Endothelial cell of umbilical vein (primary cell): ENCODE measurements at regions not wholly inside any gene's neighbourhood (a gene's known extent, or its start where the extent isn't known, plus 50 kb on each side); places are given as distances from the start of the nearest gene placed in this dataset.

Source experiments
- BruUV-seq: library from RNA; stranded (reverse); fragments of 400-500 nt; replicated peaks from 2 replicates; lab custom pipeline; 2021; lab: Mats Ljungman, UMichigan
- CTCF ChIA-PET: fragments of 300-600, 350-600 bp; sonication (Branson Sonifier 250); formaldehyde crosslinking; loops from one replicate; lab custom pipeline; 2021; ENCODE audit warnings: antibody characterized with exemption, inconsistent platforms; lab: Charles Lee
- POLR2A ChIA-PET: fragments of 300-600, 350-600 bp; sonication (Branson Sonifier 250); formaldehyde crosslinking; loops from one replicate; lab custom pipeline; 2021; ENCODE audit warnings: antibody characterized with exemption, inconsistent platforms; lab: Charles Lee
- DNase-seq: peaks from one replicate; pipeline ENCODE4 v3.0.0-alpha.2; 2011; ENCODE audit warnings: low read depth, low spot score
- FAIRE-seq: peaks from 2 replicates; lab custom pipeline; 2011; peaks lifted over from hg19 to GRCh38; lab: Jason Lieb, UNC
- H2AFZ ChIP-seq: 2 replicates; pipeline ENCODE4 v1.6.0; 2012; ENCODE audit warnings: low read depth, low read length, control low read depth, inconsistent platforms
- H3K27ac ChIP-seq: 2 replicates; pipeline ENCODE4 v1.5.1; 2011; ENCODE audit warnings: low read depth, mild to moderate bottlenecking, control low read depth, low read length, moderate library complexity; ENCODE audit not compliant: insufficient read depth
- H3K27me3 ChIP-seq, 2 experiments: 2 replicates each; pipeline versions ENCODE4 v1.6.0 to v1.6.1; 2011; ENCODE audit warnings: low read length in 2 of 2, mixed read lengths in 1 of 2; ENCODE audit not compliant: control insufficient read depth in 2 of 2, insufficient read depth in 2 of 2
- H3K36me3 ChIP-seq, 2 experiments: 2 replicates in 1 of 2; 3 replicates in 1 of 2; pipeline ENCODE4 v1.5.1; 2011; ENCODE audit warnings: low read length in 2 of 2, mild to moderate bottlenecking in 1 of 2, moderate library complexity in 1 of 2; ENCODE audit not compliant: control insufficient read depth in 2 of 2, insufficient read depth in 2 of 2; ENCODE audit errors: extremely low read depth in 1 of 2
- H3K4me1 ChIP-seq: 3 replicates; pipeline ENCODE4 v1.5.1; 2011; ENCODE audit warnings: mild to moderate bottlenecking, low read length; ENCODE audit not compliant: control insufficient read depth, insufficient read depth; ENCODE audit errors: extremely low read depth
- H3K4me2 ChIP-seq: 2 replicates; pipeline ENCODE4 v1.6.1; 2011; ENCODE audit warnings: low read length, control low read depth, mixed read lengths; ENCODE audit not compliant: insufficient read depth
- H3K4me3 ChIP-seq, 3 experiments: fragments of 200-600 bp in 1 of 3; sonication (generic), shearing (Covaris generic) in 1 of 3; replicated peaks in 1 of 3; 2 replicates each; pipeline ENCODE4 v1.5.1; 2011 to 2016; ENCODE audit warnings: control low read depth in 3 of 3, low read length in 3 of 3, mild to moderate bottlenecking in 2 of 3, inconsistent platforms in 1 of 3, low read depth in 1 of 3, moderate library complexity in 1 of 3; ENCODE audit not compliant: insufficient read depth in 1 of 3
- H3K79me2 ChIP-seq: 2 replicates; pipeline ENCODE4 v1.6.0; 2012; ENCODE audit warnings: low read length, inconsistent platforms; ENCODE audit not compliant: control insufficient read depth, insufficient read depth
- H3K9ac ChIP-seq: replicated peaks from 2 replicates; pipeline ENCODE3; 2011; ENCODE audit warnings: low read length, control low read depth; ENCODE audit not compliant: insufficient read depth; ENCODE audit errors: extremely low read depth
- H3K9me1 ChIP-seq: replicated peaks from 3 replicates; pipeline ENCODE4 v1.6.0; 2011; ENCODE audit warnings: mild to moderate bottlenecking, low read length; ENCODE audit not compliant: control insufficient read depth, insufficient read depth; ENCODE audit errors: extremely low read depth
- H3K9me3 ChIP-seq: replicated peaks from 2 replicates; pipeline ENCODE4 v1.5.1; 2012; ENCODE audit warnings: low read length, inconsistent platforms; ENCODE audit not compliant: control insufficient read depth, insufficient read depth
- H4K20me1 ChIP-seq: replicated peaks from 2 replicates; pipeline ENCODE3; 2011; ENCODE audit warnings: mild to moderate bottlenecking, low read length; ENCODE audit not compliant: control insufficient read depth, insufficient read depth; ENCODE audit errors: extremely low read depth
- EZH2 ChIP-seq: IDR thresholded peaks from 2 replicates; pipeline ENCODE4 v1.6.1; 2012; ENCODE audit warnings: borderline replicate concordance, low read depth, mild to moderate bottlenecking, moderate library complexity, low read length, inconsistent platforms; ENCODE audit not compliant: severe bottlenecking
- FOS ChIP-seq: IDR thresholded peaks from 2 replicates; pipeline ENCODE4 v1.6.1; 2011; ENCODE audit warnings: mild to moderate bottlenecking, low read length, moderate library complexity, borderline replicate concordance; ENCODE audit not compliant: insufficient read depth
- GATA2 ChIP-seq: IDR thresholded peaks from 2 replicates; pipeline ENCODE4 v1.7.0; 2011; ENCODE audit warnings: low read depth, mild to moderate bottlenecking, moderate library complexity, mixed read lengths, low read length; ENCODE audit not compliant: insufficient read length, insufficient read depth
- JUN ChIP-seq: IDR thresholded peaks from 2 replicates; pipeline ENCODE4 v1.6.1; 2011; ENCODE audit warnings: borderline replicate concordance, low read depth; ENCODE audit not compliant: insufficient read length, insufficient read depth
- MYC ChIP-seq: IDR thresholded peaks from one replicate; pipeline ENCODE4 v1.6.1; 2011; ENCODE audit warnings: mild to moderate bottlenecking, low read depth, low read length
- POLR2A ChIP-seq: IDR thresholded peaks from 2 replicates; pipeline ENCODE4 v1.6.1; 2012; ENCODE audit warnings: low read depth, mild to moderate bottlenecking, control low read depth, low read length
- POLR2AphosphoS5 ChIP-seq: IDR thresholded peaks from 2 replicates; pipeline ENCODE4 v1.6.1; 2012; ENCODE audit warnings: low read depth, mild to moderate bottlenecking, control low read depth, low read length, moderate library complexity; ENCODE audit not compliant: insufficient read depth
- dilution Hi-C: fragments of 300-500 bp; cut with MboI; formaldehyde crosslinking; loops from one replicate; pipeline ENCODE4 v1.15.0; 2019; ENCODE audit warnings: low sequenced_read_pairs; ENCODE audit not compliant: extremely low pct_ligation_motif_present
- intact Hi-C: fragments of 100-400 bp; cut with micrococcal nuclease; formaldehyde crosslinking; loops from one replicate; pipeline ENCODE4 v1.10.0; 2022
- TF ChIP-seq, protein P1 (sequence below), 2 donors: IDR thresholded peaks; 1 replicate in 1 of 2; 2 replicates in 1 of 2; pipeline ENCODE4 v1.5.1; 2011; ENCODE audit warnings: low read length in 2 of 2, mild to moderate bottlenecking in 2 of 2, moderate library complexity in 2 of 2, control low read depth in 1 of 2, inconsistent platforms in 1 of 2, low read depth in 1 of 2; ENCODE audit not compliant: insufficient read depth in 1 of 2; ENCODE audit errors: extremely low read depth in 1 of 2

DNA sequence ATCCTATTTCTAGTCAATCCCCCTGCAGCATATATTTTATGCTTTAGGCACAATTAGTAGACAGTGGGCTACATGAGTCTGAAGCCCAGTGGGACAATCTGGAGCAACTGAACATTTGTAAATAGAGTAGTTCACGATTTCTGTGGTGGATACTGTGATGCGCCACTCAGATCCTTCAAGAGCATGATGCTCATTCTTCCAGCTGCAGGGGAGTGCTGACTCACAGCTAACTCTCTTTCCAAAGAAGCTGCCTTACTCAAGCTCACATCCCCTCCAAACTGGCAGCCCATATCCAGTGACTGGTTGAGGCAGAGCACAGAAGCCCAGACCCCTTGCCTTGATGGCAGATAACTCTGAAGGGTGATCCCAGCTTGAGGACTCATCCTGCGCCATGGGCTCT, 224.2 kb upstream of the EEA1 start:
- CTCF ChIA-PET = interaction anchor here (0.5 to 1.7 kb wide), 2 partner anchors 9 to 13 kb away, joined by 3 read pairs; no protein-coding TSS in a partner anchor
- BruUV-seq = no TSS peak

More for the DNA sequence above, 224.2 kb upstream of the EEA1 start:
- intact Hi-C loops (no loop called here), dilution Hi-C loops (no loop called here)
- Histone ChIP-seq H2AFZ (no peak overlapping the region), H3K9me1 (no peaks in the 10 kb centered on the region), H3K79me2 (no peaks in the 10 kb centered on the region), H3K4me3 (no peak overlapping the region), H3K4me2 (no peak overlapping the region), H4K20me1 (no peaks in the 10 kb centered on the region), H3K9me3 (no peaks in the 10 kb centered on the region), H3K9ac (no peak overlapping the region), H3K27me3 (no peaks in the 10 kb centered on the region), H3K27ac (no peak overlapping the region), H3K4me1 (no peaks in the 10 kb centered on the region), H3K36me3 (no peaks in the 10 kb centered on the region)
- no peak for TF ChIP-seq POLR2AphosphoS5
- TF ChIP-seq POLR2A = no peak
- TF ChIP-seq FOS = no peak
- no peak for TF ChIP-seq JUN
- TF ChIP-seq GATA2 = no peak
- TF ChIP-seq MYC = no peak
- TF ChIP-seq, protein P1, sequence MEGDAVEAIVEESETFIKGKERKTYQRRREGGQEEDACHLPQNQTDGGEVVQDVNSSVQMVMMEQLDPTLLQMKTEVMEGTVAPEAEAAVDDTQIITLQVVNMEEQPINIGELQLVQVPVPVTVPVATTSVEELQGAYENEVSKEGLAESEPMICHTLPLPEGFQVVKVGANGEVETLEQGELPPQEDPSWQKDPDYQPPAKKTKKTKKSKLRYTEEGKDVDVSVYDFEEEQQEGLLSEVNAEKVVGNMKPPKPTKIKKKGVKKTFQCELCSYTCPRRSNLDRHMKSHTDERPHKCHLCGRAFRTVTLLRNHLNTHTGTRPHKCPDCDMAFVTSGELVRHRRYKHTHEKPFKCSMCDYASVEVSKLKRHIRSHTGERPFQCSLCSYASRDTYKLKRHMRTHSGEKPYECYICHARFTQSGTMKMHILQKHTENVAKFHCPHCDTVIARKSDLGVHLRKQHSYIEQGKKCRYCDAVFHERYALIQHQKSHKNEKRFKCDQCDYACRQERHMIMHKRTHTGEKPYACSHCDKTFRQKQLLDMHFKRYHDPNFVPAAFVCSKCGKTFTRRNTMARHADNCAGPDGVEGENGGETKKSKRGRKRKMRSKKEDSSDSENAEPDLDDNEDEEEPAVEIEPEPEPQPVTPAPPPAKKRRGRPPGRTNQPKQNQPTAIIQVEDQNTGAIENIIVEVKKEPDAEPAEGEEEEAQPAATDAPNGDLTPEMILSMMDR (IDR thresholded peaks at IDR 0.05; ENCODE audit: extremely low read depth in 1 of 2, insufficient read depth in 1 of 2, low read depth in 1 of 2, low read length in 2 of 2) = no peak
- TF ChIP-seq EZH2 = no peak
- FAIRE-seq (no peak), DNase-seq (no peak)
- POLR2A ChIA-PET = no interaction called here
